ENCODE measurements at regions not wholly inside any gene's neighbourhood (a gene's known extent, or its start where the extent isn't known, plus 50 kb on each side); places are given as distances from the start of the nearest gene placed in this dataset.

DNA sequence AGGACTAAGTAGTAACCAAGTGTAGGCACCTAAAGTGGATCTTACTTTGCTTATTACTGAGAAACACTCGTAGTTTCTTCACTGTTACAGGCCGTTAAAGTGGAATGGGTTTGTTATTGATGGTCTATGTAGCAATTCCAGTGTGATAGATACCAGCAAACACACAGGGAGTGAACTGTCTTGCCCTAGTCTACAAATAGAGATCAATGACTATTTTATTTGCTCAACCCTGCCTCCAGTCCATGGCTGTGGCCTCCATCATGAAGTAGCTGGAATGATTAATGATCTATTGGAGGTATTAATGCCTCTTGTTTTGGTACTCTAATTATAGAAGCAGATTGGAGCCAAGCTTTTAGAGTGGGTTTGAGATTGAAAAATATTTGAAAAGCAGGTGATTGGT, 362.7 kb upstream of the AZI2 start:
- no peak for DNase-seq (ENCODE audit: low spot score)
- in situ Hi-C loops (cut with HindIII; ENCODE audit: low sequenced_read_pairs), result no loop called here

DNA sequence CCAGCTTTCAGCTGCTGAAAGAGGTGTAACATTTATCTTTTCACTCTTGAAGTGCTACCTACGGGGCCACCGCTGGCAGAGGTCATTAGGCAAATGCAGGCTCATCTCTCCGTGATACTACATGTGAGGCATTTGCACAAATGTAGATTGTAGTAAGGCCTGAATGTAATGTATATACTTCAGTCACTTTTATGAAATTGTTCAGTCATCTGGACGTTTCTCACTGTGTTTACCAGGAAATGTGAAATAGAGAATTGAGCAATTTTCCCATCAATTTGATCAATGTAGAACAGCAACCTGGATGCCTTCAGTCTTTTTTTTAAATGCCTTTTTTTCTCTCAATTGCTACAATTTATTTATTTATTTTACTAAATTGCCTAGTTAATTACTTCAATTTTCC, 368.3 kb upstream of the AZI2 start:
- in situ Hi-C loops (cut with HindIII; ENCODE audit: low sequenced_read_pairs), result no loop called here
- DNase-seq (ENCODE audit: low spot score), result no peak

DNA sequence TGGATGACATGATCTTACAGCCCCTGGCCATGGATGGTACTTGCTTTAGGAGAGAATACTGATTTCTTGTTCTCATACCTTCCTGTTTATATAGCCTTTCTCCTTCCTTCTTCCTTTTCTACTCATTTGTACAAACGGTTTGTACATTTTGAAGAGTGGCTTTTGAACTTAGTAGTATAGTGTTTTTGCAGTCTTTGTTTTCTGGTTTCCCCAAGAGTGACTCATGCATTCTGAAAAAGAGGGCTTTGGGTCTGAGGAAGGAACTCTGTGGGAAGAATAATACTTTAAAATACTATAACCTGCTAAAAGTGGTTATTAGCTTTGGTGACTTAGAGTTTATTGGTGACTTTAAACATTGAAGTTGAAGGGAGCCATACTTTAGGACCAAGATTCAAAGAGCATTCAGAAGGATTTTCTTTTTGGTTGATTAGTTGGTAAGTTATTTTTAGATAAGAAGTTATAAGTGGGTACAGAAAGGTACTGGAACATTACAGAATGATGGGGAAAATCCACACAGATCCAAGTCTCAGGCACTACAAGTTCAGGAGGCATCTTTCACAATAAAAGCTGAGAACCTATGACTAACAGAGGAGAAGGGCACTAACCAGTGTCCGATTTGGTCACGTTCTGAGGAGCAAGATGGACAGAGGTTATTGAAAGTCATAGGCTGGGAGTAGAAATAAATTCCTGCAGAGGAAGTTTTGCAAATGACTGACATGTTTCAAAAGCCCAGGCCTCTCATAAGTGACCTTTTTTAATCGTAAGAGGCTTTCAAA, 369.6 kb upstream of the AZI2 start:
- in situ Hi-C loops (cut with HindIII; ENCODE audit: low sequenced_read_pairs), result no loop called here
- DNase-seq (ENCODE audit: low spot score), result no peak

DNA sequence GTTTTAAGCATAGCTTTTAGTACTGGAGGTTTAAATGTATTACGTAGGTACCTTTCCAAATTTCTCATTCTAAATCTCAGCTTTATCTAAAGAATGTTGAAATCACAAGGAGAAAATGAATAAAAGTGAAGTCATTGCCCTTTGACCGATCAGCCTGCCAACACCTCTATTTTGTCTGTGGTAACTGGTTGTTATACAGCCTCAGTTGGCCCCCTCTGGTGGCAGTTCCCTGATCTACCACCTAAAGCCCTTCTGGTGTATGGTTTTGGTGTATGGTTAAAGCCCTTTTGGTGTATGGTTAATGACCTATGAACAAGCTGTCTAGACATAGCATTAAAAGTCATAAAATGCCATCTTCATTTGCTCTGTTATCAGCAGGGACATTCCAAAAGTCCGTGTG, 378.2 kb upstream of the AZI2 start:
- DNase-seq (ENCODE audit: low spot score), result peak; percentile 6
- in situ Hi-C loops (cut with HindIII; ENCODE audit: low sequenced_read_pairs), result no loop called here

DNA sequence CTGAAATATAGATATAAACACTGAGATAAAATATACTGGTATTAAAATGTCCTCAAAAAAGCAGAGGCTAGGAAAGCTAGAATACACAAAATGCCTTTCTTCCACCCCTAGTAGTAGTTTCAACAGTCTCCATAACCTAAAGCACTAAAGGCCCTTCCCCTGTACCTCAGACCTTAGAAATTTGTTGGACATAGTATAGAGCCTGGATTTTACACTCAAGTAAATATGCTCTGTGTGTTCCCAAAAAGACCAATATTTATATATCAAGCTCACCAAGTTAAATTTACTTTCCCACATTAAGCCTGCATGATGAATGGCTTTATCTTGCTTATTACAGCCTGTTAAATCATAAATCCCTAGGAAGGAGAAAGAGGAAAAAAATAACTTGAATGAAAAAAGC, 378.7 kb upstream of the AZI2 start:
- in situ Hi-C loops (cut with HindIII; ENCODE audit: low sequenced_read_pairs), result no loop called here

DNA sequence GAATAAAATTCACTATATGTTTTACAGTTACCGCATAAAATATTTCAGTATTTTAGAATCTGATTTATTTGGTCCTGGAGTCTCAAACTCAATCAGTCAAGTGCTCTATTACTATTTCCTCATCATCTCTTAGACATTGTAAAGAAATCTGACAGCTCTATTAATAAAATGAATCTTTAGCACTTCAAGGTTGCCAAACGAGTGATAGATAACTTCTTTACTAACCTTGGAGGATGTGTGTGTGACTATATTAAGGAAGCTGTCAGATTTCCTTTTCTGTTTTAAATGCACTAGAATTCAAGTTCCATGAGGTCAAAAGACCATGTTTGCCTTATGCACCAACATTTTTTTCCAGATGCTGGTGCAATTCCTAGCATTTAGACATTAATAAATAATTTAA, 389.8 kb upstream of the AZI2 start:
- in situ Hi-C loops (cut with HindIII; ENCODE audit: low sequenced_read_pairs), result no loop called here
- DNase-seq (ENCODE audit: low spot score), result no peak

More for the DNA sequence above, 378.7 kb upstream of the AZI2 start:
- no peak for DNase-seq (ENCODE audit: low spot score)

DNA sequence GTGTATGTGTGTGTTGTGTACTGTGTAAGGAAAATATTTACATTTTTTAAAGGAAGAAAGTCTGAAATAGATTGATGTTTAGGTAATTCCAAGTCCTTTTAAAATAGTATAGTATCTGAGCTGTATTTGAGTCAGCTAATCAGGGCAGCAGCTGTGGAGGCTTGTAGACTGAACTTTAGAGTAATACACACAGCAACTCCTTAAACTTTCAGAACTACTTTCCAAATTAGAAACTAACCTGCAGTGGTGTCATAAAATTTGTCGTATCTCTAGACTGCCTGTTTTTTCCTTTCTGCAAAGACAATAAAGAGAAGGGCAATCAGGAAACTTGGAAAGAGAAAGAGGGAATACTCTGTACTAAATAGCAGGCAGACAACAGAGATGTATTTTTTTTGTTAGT, 391.0 kb upstream of the AZI2 start:
- DNase-seq (ENCODE audit: low spot score), result no peak
- in situ Hi-C loops (cut with HindIII; ENCODE audit: low sequenced_read_pairs), result no loop called here

DNA sequence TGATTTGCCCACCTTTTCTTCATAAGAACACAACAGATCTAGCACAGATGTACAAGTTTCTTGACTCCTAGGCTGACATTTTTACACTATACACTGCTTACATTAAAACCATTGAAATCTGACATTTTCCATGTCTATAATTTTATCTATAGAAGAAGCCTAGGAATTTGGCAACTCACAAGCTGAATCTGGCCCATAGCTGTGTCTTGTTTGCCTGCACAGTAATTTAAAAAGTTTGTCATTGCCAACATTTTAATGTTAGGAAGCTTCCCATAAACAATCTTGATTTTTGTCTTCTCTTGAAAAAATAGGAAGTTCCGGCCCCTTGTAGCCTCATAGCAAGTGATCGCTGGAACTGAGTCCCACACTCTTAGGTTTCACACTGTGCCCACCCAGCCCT, 394.6 kb upstream of the AZI2 start:
- no peak for DNase-seq (ENCODE audit: low spot score)
- in situ Hi-C loops (cut with HindIII; ENCODE audit: low sequenced_read_pairs), result no loop called here

DNA sequence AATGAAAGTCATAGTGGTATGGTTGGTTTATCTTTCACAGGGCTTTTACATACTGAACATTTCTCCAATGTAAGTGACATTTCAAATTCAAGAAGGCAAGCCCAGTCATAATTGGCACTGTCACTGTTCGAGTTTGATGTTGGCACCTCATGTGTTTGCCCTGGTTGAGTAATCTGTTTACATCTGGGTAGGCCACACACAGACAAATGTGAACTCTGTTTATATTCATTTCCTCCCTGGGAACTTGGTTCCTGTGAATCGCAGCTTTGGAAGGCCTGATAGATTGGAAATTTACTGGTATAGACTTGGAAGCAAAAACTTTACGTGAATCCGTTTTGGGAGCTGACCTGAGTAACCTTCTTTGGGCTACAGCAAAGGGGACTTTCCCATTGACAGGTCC, 395.2 kb upstream of the AZI2 start:
- DNase-seq (ENCODE audit: low spot score), result no peak

DNA sequence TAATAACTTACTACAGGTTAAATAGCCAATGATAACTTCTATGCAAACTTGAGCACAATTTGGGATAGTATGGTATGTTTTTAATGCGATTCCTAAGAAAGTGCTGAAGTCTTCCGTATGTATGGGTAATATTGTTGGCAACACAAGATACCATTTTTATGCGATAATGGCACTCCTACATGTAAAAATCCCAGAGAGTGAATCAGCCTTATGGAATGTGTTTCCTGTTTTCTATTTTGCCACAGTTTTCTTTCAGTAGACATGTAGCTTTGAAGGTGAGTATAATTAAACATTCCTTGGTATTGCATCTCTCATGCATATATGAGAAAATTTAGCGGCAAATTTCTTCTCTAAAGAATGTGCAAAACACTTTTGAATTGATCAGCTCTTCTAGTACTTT, 396.8 kb upstream of the AZI2 start:
- in situ Hi-C loops (cut with HindIII; ENCODE audit: low sequenced_read_pairs), result no loop called here
- DNase-seq (ENCODE audit: low spot score), result no peak

More for the DNA sequence above, 395.2 kb upstream of the AZI2 start:
- in situ Hi-C loops (cut with HindIII; ENCODE audit: low sequenced_read_pairs), result no loop called here

DNA sequence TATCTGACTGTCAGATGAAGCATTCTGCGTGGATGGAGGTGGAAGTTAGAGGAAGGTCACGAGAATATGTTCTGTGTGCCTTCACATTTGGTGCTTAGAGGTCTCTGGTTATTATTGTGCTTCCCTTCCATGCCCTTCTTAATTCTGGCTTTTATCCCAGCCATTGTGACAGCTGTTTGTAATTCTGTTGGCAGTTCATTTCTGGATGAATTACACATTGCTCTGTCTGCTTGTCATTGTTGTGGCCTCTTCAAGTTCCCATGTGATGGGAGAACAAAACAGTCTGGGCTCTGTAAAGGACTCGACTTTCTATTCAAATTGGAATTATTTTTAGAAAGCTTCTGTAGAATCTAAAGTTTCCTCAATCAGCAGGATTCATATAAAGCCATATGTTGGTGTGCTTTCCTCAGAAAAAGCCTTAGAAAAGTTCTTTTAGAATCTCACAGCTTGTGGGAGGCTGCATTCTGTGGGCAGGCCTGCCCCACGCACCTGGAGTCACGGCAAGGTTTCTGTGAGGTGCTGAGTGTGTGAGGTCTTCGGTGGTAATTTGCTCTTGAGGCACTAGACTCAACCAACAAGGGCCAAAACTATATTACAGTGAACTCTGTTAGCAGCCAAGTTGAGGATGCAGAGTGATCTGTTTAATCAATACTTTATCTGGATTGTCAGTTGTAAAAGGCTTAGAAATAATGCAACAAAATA, 397.4 kb upstream of the AZI2 start:
- DNase-seq (ENCODE audit: low spot score), result no peak
- in situ Hi-C loops (cut with HindIII; ENCODE audit: low sequenced_read_pairs), result no loop called here

DNA sequence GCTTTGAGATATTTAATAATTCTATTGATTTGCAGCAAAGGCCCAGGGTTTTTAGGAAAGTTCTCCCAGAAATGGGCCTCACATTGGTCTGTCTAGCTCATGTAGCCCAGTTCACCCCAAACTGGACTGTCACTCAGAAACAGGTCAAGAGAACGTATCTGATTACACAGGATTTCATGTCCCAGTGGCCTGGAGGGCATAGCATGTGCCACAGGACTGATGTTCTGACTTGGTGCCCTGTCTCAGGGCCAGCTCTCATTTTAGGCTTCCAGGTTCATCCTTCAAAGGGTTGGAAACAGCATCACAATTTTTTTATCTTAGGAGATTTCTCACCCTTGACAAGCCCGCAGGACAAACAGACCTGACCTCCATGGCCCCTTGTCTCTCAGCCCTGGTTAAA, 398.4 kb upstream of the AZI2 start:
- no peak for DNase-seq (ENCODE audit: low spot score)
- in situ Hi-C loops (cut with HindIII; ENCODE audit: low sequenced_read_pairs), result no loop called here

DNA sequence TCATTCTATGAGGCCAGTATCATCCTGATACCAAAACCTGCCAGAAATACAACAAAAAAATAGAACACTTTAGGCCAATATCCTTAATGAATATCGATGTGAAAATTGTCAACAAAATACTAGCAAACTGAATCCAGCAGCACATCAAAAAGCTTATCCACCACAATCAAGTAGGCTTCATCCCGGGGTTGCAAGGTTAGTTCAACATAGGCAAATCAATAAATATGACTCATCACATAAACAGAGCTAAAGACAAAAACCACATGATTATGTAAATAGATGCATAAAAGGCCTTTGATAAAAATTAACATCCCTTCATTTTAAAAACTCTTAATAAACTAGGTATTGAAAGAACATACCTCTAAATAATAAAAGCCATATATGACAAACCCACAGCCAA, 403.2 kb upstream of the AZI2 start:
- in situ Hi-C loops (cut with HindIII; ENCODE audit: low sequenced_read_pairs), result no loop called here
- no peak for DNase-seq (ENCODE audit: low spot score)

DNA sequence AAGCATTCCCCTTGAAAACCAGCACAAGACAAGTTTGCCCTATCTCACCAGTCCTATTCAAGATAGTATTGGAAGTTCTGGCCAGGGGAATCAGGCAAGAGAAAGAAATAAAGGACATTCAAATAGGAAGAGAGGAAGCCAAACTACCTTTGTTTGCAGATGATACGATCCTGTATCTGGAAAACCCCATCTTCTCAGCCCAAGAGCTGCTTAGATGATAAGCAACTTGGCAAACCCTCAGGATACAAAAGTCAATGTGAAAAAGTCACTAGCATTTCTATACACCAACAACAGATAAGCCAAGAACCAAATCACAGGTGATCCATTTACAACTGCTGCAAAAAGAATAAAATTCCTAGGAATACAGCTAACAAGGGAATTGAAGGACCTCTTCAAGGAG, 403.7 kb upstream of the AZI2 start:
- DNase-seq (ENCODE audit: low spot score), result no peak
- in situ Hi-C loops (cut with HindIII; ENCODE audit: low sequenced_read_pairs), result no loop called here

DNA sequence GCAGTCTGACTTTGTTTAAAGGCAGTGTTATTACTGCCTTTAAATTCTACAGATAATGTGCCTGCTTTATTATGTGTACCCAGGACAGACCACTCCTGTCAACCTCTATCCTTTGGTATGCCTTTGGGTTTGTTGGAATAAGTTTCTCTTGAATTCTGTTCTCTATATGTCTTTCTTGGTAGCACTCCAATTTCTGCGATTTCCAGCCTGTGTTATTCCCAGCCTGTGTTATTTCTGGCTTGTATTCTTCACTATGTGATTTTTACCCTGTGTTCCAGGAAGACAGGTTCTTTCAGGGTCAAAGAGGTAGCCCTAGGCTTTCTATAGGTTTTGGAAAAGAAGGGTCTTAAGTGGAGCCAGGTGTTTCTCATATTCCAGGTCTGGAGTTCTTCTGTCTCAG, 407.4 kb upstream of the AZI2 start:
- in situ Hi-C loops (cut with HindIII; ENCODE audit: low sequenced_read_pairs), result no loop called here
- no peak for DNase-seq (ENCODE audit: low spot score)

DNA sequence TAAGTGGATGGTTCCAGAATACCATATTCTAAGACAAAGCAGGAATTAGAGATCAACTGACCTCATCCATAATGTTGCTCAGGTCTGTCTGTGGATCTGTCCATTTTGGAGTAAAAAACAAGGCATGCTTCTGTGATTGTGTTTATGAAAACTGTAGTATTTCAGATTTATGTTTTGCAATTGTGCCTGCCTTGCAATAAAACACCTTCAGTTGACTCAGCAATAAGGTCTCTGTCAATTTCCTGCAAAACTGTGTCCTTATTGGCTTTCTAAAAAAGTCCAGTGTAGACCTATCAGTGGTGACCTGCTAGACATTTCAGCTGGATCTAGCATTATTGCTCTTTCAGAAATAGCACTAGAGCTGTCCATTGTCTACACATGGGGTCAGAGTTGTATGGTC, 409.5 kb upstream of the AZI2 start:
- no peak for DNase-seq (ENCODE audit: low spot score)
- in situ Hi-C loops (cut with HindIII; ENCODE audit: low sequenced_read_pairs), result no loop called here

DNA sequence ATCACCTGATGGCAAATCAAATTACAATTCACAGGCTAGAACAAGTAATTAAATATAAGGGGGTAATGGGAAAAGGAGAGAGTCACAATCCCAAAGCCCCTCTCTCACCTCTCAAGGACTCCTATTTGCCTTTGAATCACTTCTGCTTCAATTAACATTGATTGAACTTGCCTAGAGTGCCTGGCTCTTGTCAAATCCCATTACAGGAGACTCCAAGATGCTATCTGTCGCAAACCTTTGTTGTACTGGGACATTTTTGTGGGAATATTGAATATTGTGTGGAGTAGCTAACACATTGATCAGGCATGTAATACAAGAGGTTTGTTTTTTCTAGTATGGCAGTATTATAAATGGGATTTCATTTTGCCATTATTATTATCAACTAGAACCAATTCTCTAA, 412.8 kb upstream of the AZI2 start:
- in situ Hi-C loops (cut with HindIII; ENCODE audit: low sequenced_read_pairs), result no loop called here
- DNase-seq (ENCODE audit: low spot score), result no peak

DNA sequence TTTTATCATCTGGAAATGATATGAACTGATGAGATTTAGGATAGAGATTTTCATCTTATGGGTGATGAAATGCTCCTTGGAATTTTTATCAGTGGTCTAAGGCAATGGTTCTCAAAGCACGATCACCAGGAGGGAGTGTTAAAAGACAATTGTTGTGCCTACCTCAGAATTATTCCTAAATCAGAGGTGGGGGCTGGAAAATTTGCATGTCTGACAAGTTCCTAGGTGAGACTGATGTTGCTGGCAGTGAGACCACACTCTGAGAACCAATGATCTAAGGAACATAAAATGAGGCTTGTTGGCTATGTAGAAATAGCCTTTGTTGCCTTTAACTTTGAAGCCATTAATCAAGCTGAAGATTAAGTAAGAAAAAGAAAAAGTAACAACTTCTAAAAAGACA, 416.6 kb upstream of the AZI2 start:
- in situ Hi-C loops (cut with HindIII; ENCODE audit: low sequenced_read_pairs), result no loop called here
- DNase-seq (ENCODE audit: low spot score), result no peak

DNA sequence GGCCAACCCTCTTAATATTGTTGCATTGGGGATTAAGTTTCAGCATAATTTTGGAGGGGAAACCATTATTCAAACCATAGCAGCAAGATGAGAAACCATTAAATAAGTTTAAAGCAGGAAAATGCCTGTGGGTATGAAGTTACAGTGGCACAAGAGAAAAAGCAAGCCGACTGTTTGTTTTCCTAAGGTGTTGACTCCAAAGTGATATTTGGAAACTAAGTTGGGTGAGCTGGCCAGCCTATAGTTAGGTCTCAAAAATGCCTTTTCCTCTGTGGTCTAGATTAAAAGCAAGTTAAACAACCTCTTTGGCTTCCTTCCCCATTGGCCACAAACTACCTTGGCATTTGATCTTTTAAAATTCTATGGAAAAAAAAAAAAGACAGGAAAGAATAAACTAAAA, 419.8 kb upstream of the AZI2 start:
- in situ Hi-C loops (cut with HindIII; ENCODE audit: low sequenced_read_pairs), result no loop called here
- no peak for DNase-seq (ENCODE audit: low spot score)

DNA sequence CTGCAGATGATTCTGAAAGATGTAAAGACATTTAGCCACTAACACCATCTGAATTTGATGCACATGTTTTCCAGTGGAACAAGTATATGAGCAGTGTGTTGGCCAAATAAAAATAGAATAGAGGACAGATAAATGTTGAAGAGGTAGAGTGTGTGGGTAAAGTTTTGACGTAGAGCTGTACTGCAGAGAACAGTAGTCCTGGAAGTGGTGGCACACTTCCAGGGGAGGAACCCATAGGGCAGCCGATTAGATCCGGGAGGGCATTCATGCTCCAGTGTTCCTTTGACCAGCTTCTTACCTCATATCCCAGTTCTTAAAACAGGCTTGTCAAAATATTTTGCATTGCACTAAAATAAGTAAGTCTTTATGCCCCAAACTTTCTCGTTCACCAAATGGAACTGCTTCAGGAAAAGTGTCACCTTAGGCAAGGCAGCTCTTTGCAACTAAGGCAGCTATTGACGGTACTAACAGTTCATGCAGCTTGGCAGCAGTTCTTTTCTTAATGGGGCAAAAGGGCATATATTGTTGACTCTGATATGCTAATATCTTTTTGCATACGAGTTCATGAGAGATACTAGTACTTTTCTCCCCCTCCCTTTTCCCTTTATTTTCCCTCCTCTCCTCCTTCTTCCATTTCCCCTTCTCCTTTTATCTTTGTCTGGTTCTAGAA, 429.3 kb upstream of the AZI2 start:
- no peak for DNase-seq (ENCODE audit: low spot score)
- in situ Hi-C loops (cut with HindIII; ENCODE audit: low sequenced_read_pairs), result no loop called here

DNA sequence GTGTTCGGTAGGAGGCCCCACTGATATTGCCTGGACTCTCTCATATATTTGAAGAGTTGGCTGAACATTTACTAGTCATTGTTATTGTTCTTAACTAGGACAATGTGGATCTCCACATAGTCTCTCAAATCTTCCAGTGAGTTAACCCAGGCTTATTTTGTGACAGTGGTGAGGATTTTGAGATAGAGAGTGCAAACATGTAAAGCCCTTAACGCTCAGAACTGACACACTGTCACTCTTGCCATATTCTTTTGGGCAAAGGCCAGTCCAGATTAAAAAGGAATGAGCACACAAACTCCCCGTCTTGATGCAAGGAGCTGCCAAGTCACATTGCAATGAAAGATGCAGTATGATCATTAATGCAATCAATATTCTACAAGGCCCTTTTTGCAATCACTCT, 431.9 kb upstream of the AZI2 start:
- DNase-seq (ENCODE audit: low spot score), result no peak
- in situ Hi-C loops (cut with HindIII; ENCODE audit: low sequenced_read_pairs), result no loop called here

Data from G401 (cell line).